Ovary (tissue), 7 donors: ENCODE measurements at regions not wholly inside any gene's neighbourhood (a gene's known extent, or its start where the extent isn't known, plus 50 kb on each side); places are given as distances from the start of the nearest gene placed in this dataset.

Experiments used
- DNase-seq, 5 donors: peaks; one replicate each; pipeline ENCODE4 v3.0.0-alpha.2; 2019 to 2020
- H3K27ac ChIP-seq, 2 donors: fragments of 200-600 bp; one replicate each; pipeline versions ENCODE4 v1.5.1 to v1.8.0; 2019 to 2022
- H3K27me3 ChIP-seq: fragments of 200-600 bp; one replicate; pipeline ENCODE4 v1.8.0; 2022
- H3K36me3 ChIP-seq: fragments of 200-600 bp; sonication (generic); one replicate; pipeline ENCODE4 v1.5.1; 2019
- H3K4me1 ChIP-seq: one replicate; pipeline ENCODE4 v1.8.1; 2013; ENCODE audit warnings: mild to moderate bottlenecking, moderate library complexity; ENCODE audit not compliant: insufficient read depth
- H3K4me3 ChIP-seq: fragments of 200-600 bp; sonication (generic); one replicate; pipeline ENCODE4 v1.5.1; 2017
- H3K9me3 ChIP-seq, 2 donors: fragments of 200-600 bp in 1 of 2; sonication (generic) in 1 of 2; one replicate each; pipeline versions ENCODE4 v1.5.1 to v1.8.1; 2013 to 2019; ENCODE audit warnings: mild to moderate bottlenecking in 1 of 2, moderate library complexity in 1 of 2
- CTCF ChIP-seq, 3 donors: fragments of 450-650 bp in 2 of 3; fragments of 200-600 bp in 1 of 3; IDR thresholded peaks; one replicate each; pipeline versions ENCODE4 v1.5.1 to v1.8.0; 2016 to 2022; ENCODE audit warnings: antibody characterized with exemption in 3 of 3, mild to moderate bottlenecking in 1 of 3
- EP300 ChIP-seq: sonication (generic); formaldehyde crosslinking; IDR thresholded peaks from one replicate; pipeline ENCODE4 v1.6.1; 2017; ENCODE audit warnings: antibody characterized with exemption
- POLR2A ChIP-seq: fragments of 450-650 bp; IDR thresholded peaks from one replicate; pipeline ENCODE4 v1.6.1; 2017; ENCODE audit warnings: antibody characterized with exemption, mild to moderate bottlenecking, moderate library complexity
- WGBS, 3 donors: extraction: QIAGEN DNeasy Blood & Tissue Kit in 1 of 3; methylation state at CpG; one replicate each; pipeline versions ENCODE4 v1.1.5 to v1.1.7; 2013 to 2017; 5-methylcytosine and 5-hydroxymethylcytosine counted together
- intact Hi-C, 4 donors: fragments of 100-400 bp; cut with DNase I; formaldehyde crosslinking; loops; one replicate each; pipeline versions ENCODE4 v1.11.0 to v1.15.1; 2022 to 2023
- donor health status: DM: no; HTN: no; CAD: no; lungs with moderate emphysema.
- donor health status: DM: no; HTN: no; CAD: no.
- donor health status: Bipolar disorder and iron deficiency.
- donor health status: DM: no; HTN: no; CAD: no.
- donor health status: DM: yes; HTN: yes; CAD: no.

DNA sequence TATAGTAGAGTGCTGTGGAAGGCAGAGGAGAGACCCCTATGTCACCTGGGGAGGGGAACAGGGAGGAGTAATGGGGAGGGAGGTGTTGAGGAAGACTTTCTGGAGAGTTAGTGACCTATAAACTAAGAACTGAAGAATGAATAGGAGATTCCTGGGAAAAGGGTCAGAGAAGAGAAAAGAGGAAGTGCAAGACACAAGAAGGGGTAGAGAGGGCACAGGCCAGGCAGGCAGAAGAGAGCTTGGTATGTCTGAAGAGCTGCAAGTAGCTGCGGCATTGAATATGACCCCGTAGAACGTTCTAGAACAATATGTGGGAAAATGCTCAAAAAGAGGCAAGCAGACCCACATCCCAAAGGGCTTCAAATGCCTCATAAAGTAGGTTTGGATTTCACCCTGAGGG, 361.2 kb downstream of the PRDM2 start:
- Histone ChIP-seq H3K27me3 (no peaks in the 10 kb centered on the region), H3K36me3 (no peaks in the 10 kb centered on the region), H3K4me1 (no peaks in the 10 kb centered on the region), H3K27ac (no peak overlapping the region), H3K4me3 (no peak overlapping the region), H3K9me3 (no peaks in the 10 kb centered on the region)
- TF ChIP-seq EP300 (no peak), CTCF (IDR thresholded peaks at IDR 0.05) (no peak), POLR2A (no peak)
- DNase-seq: no peak
- 91 to 95% (median 93%) methylated on average over 3 of the region's 3 CpGs for WGBS, 3 donors
- intact Hi-C loops: no loop called here

DNA sequence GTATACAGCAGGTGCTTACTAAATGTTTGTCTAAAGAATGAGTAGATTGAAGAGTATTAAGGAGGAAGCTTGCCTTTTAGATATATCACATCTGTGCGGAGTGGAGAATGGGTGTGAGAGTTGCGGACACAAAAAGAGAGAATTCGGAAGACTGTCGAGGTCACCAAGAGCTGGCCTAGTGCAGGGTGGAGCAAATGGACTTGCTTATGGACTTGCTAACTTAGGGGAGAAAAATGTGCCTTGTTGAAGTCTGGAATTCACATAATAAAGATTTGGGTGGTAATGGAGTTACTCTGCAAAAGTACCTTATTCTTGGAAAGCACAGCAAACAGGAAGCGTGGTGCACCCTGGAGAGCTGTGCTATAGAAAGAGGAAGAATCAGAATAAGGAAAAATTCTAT, 361.7 kb downstream of the PRDM2 start:
- DNase-seq: no peak
- Histone ChIP-seq H3K9me3 (no peaks in the 10 kb centered on the region), H3K27me3 (no peaks in the 10 kb centered on the region), H3K36me3 (no peaks in the 10 kb centered on the region), H3K4me1 (no peaks in the 10 kb centered on the region), H3K4me3 (no peak overlapping the region), H3K27ac (no peak overlapping the region)
- WGBS, 3 donors: 95 to 99% (median 97%) methylated on average over 5 of the region's 5 CpGs
- intact Hi-C loops: no loop called here
- no peak for TF ChIP-seq EP300
- TF ChIP-seq CTCF (IDR thresholded peaks at IDR 0.05): no peak
- no peak for TF ChIP-seq POLR2A

GRCh38 chr1:14062669-14063068, 362.7 kb downstream of the PRDM2 start:
- no peak overlapping the region for H3K27ac ChIP-seq
- intact Hi-C loops: no loop called here
- no peaks in the 10 kb centered on the region for H3K9me3 ChIP-seq
- no peaks in the 10 kb centered on the region for H3K4me1 ChIP-seq
- H3K27me3 ChIP-seq: no peaks in the 10 kb centered on the region
- no peaks in the 10 kb centered on the region for H3K36me3 ChIP-seq
- no peak for TF ChIP-seq CTCF (IDR thresholded peaks at IDR 0.05)
- TF ChIP-seq POLR2A: no peak
- TF ChIP-seq EP300: no peak
- DNase-seq: no peak
- 60 to 69% (median 64%) methylated on average over 4 of the region's 4 CpGs for WGBS, 3 donors
- no peak overlapping the region for H3K4me3 ChIP-seq

- Histone ChIP-seq H3K36me3 (no peaks in the 10 kb centered on the region), H3K9me3 (no peaks in the 10 kb centered on the region), H3K4me1 (no peaks in the 10 kb centered on the region), H3K27ac (no peak overlapping the region), H3K27me3 (no peaks in the 10 kb centered on the region), H3K4me3 (no peak overlapping the region)
- TF ChIP-seq EP300: no peak
- no peak for TF ChIP-seq POLR2A
- TF ChIP-seq CTCF (IDR thresholded peaks at IDR 0.05): no peak
- DNase-seq: no peak
- intact Hi-C loops: no loop called here
- 78 to 82% (median 81%) methylated on average over 14 of the region's 14 CpGs for WGBS, 3 donors
Observed at GRCh38 chr1:14064649-14065442, 364.9 kb downstream of the PRDM2 start.
